Testis (tissue), 2 donors: ENCODE measurements at regions not wholly inside any gene's neighbourhood (a gene's known extent, or its start where the extent isn't known, plus 50 kb on each side); places are given as distances from the start of the nearest gene placed in this dataset.

Source experiments
- DNase-seq: peaks from one replicate; pipeline ENCODE4 v3.0.0-alpha.2; 2019
- H3K27ac ChIP-seq, 2 donors: fragments of 200-600 bp; sonication (generic); one replicate each; pipeline ENCODE4 v1.5.1; 2019
- H3K27me3 ChIP-seq: fragments of 200-600 bp; sonication (generic); one replicate; pipeline ENCODE4 v1.5.1; 2019
- H3K36me3 ChIP-seq: fragments of 200-600 bp; sonication (generic); one replicate; pipeline ENCODE4 v1.5.1; 2017; ENCODE audit warnings: low read depth; ENCODE audit errors: missing control alignments
- H3K4me1 ChIP-seq: fragments of 200-600 bp; sonication (generic); one replicate; pipeline ENCODE4 v1.5.1; 2019
- H3K4me3 ChIP-seq, 2 donors: fragments of 200-600 bp; sonication (generic); one replicate each; pipeline ENCODE4 v1.5.1; 2017 to 2019
- H3K9me3 ChIP-seq: fragments of 200-600 bp; sonication (generic); one replicate; pipeline ENCODE4 v1.5.1; 2017
- POLR2A ChIP-seq: fragments of 450-650 bp; IDR thresholded peaks from one replicate; pipeline ENCODE4 v1.6.1; 2017; ENCODE audit warnings: antibody characterized with exemption, mild to moderate bottlenecking, moderate library complexity
- WGBS, 2 donors: methylation state at CpG; one replicate each; pipeline ENCODE4 v1.1.5; 2018; 5-methylcytosine and 5-hydroxymethylcytosine counted together
- intact Hi-C: fragments of 100-400 bp; cut with DNase I; formaldehyde crosslinking; loops from one replicate; pipeline ENCODE4 v1.15.1; 2023; ENCODE audit warnings: low total_unique reads
- TF ChIP-seq, protein P1 (sequence below), 3 experiments: fragments of 450-650 bp in 2 of 3; fragments of 200-600 bp in 1 of 3; sonication (generic) in 1 of 3; IDR thresholded peaks; one replicate each; pipeline ENCODE4 v1.5.1; 2016 to 2019; ENCODE audit warnings: antibody characterized with exemption in 3 of 3, mild to moderate bottlenecking in 2 of 3, moderate library complexity in 1 of 3

DNA sequence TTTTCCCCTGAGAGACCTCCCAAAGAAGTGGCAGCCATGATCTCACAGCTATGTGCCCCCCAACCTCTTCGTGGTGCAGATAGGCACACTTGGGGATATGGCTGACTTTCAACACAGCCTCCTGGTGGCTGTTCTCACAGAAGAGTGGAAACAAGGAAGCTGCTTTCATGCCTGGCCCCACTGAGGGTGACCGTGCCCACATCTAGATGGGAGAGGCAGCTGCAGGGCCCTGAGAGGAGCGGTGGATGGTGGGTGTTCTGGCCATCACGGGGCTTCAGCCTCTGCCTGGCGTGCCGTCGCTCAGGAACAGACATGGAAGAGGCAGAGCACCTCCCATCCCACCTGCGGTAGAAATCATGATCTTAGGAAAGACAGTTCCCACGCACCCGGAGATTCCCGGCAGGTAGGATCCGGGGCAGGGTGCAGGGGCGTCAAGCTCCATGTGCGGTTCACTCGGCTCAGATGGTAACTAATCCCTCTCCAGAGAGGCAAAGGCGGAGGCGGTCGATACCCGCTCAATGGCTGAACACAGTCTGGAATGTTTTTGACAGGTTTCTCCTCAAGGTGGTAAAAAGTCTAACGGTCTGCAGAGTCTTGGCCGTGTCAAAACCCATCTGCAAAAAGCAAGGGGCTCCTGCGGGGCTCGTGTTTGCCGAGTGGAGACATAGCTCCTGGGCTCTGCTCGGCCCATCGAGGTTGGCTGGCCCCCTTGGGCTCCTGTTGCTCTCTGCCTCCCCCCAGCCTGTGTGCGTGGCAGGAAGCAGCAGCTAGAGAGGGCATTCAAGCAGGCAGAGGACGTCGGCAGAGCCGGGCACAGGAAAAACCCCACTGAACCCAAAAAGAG, 225.2 kb upstream of the RTL1 start:
- no peaks in the 10 kb centered on the region for H3K36me3 ChIP-seq
- intact Hi-C loops = no loop called here
- no peak for DNase-seq
- no peak overlapping the region for H3K27ac ChIP-seq
- TF ChIP-seq, protein P1, sequence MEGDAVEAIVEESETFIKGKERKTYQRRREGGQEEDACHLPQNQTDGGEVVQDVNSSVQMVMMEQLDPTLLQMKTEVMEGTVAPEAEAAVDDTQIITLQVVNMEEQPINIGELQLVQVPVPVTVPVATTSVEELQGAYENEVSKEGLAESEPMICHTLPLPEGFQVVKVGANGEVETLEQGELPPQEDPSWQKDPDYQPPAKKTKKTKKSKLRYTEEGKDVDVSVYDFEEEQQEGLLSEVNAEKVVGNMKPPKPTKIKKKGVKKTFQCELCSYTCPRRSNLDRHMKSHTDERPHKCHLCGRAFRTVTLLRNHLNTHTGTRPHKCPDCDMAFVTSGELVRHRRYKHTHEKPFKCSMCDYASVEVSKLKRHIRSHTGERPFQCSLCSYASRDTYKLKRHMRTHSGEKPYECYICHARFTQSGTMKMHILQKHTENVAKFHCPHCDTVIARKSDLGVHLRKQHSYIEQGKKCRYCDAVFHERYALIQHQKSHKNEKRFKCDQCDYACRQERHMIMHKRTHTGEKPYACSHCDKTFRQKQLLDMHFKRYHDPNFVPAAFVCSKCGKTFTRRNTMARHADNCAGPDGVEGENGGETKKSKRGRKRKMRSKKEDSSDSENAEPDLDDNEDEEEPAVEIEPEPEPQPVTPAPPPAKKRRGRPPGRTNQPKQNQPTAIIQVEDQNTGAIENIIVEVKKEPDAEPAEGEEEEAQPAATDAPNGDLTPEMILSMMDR (IDR thresholded peaks at IDR 0.05) = no peak
- TF ChIP-seq POLR2A = no peak
- no peaks in the 10 kb centered on the region for H3K27me3 ChIP-seq
- WGBS, 2 donors = 71 to 79% methylated on average over 25 to 30 of the region's 30 CpGs
- no peak overlapping the region for H3K4me3 ChIP-seq
- H3K9me3 ChIP-seq = no peaks in the 10 kb centered on the region
- no peaks in the 10 kb centered on the region for H3K4me1 ChIP-seq

DNA sequence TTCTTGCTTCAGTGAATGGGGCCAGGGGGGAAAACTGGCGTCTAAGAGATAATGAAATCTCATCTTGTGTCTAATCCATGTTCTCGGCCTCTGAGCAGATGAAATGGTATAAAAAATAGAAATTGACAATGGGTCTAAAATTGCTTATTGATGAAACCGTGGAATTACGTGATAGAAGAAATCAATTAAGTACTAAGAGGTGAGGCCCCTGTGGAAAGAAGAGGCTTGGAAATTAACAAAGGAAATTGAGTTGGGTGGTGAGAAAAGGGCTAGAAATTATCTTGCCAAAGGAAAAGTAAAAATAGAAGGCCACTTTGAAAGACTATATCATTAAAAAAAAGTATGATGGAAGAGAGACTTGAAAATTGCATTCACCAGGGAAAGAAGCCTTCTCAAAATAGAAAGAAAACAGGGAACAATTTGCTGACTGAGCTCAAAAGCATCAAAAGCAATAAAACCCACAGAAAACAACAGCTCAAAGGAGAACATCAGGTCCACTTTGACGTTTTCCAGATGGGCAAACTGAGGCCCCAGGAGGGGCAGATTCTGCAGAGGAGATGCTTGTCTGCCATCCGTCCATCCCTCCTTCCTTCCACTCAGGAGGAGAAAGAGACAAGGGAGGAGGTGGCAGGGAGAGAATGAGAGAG, 226.1 kb upstream of the RTL1 start:
- Histone ChIP-seq H3K4me3 (no peak overlapping the region), H3K4me1 (no peaks in the 10 kb centered on the region), H3K27me3 (no peaks in the 10 kb centered on the region), H3K27ac (no peak overlapping the region), H3K9me3 (no peaks in the 10 kb centered on the region), H3K36me3 (no peaks in the 10 kb centered on the region)
- intact Hi-C loops = no loop called here
- WGBS, 2 donors = 61 to 66% methylated on average over 6 of the region's 6 CpGs
- TF ChIP-seq, protein P1 (IDR thresholded peaks at IDR 0.05) = no peak
- no peak for TF ChIP-seq POLR2A
- DNase-seq = no peak

GRCh38 chr14:101130861-101131260, 227.3 kb upstream of the RTL1 start:
- no peaks in the 10 kb centered on the region for H3K27me3 ChIP-seq

DNA sequence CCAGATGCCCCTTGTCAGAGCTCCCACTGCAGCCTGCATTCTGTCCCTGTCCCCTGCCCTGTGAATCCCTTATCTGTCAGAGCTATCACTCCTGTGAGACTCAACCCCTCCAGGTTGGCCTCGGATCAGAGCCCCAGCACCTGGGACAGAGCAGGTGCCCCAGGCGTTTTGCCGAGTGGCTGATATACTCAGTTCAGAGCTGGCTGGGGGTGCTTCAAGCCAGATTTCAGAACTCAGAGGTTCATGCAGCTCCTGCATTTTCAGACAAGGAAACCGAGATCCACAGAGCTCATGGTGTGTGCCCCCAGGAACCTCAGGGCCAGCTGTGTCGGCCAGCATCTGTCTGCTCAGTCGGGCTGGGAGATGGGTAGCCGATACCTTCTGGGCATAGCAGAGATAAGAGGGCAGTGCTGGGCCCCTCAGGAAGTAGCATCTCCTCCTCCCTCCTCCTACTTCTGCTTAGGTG, 228.0 kb upstream of the RTL1 start:
- Histone ChIP-seq H3K4me3 (no peak overlapping the region), H3K4me1 (no peaks in the 10 kb centered on the region), H3K36me3 (no peaks in the 10 kb centered on the region), H3K9me3 (no peaks in the 10 kb centered on the region), H3K27ac (no peak overlapping the region), H3K27me3 (no peaks in the 10 kb centered on the region)
- no peak for DNase-seq
- intact Hi-C loops = no loop called here
- TF ChIP-seq POLR2A = no peak
- TF ChIP-seq, protein P1 (IDR thresholded peaks at IDR 0.05) = no peak
- WGBS, 2 donors = 77% methylated on average over 7 of the region's 7 CpGs; no CpG with 5 or more reads in 1 of the 2 donors

More at GRCh38 chr14:101130861-101131260, 227.3 kb upstream of the RTL1 start:
- H3K9me3 ChIP-seq = no peaks in the 10 kb centered on the region
- no peaks in the 10 kb centered on the region for H3K4me1 ChIP-seq
- no peak for DNase-seq
- H3K4me3 ChIP-seq = no peak overlapping the region
- no peak for TF ChIP-seq POLR2A
- TF ChIP-seq, protein P1 (IDR thresholded peaks at IDR 0.05) = no peak
- no peaks in the 10 kb centered on the region for H3K36me3 ChIP-seq
- intact Hi-C loops = no loop called here
- WGBS, 2 donors = 72 to 93% methylated on average over 3 to 6 of the region's 6 CpGs
- no peak overlapping the region for H3K27ac ChIP-seq
